HG02588 (cell line): ENCODE measurements at regions not wholly inside any gene's neighbourhood (a gene's known extent, or its start where the extent isn't known, plus 50 kb on each side); places are given as distances from the start of the nearest gene placed in this dataset.

Experiments
- ATAC-seq: cut with Tn5 transposase; IDR thresholded peaks from one replicate; pipeline ENCODE4 v1.9.1; 2021; ENCODE audit warnings: mild to moderate bottlenecking, moderate library complexity; ENCODE audit not compliant: unreplicated experiment

GRCh38 chr2:16117791-16118610, 177.7 kb downstream of the MYCN start:
- no peak for ATAC-seq

- ATAC-seq: no peak
These were observed 176.8 kb downstream of the MYCN start for GRCh38 chr2:16117021-16117700.

GRCh38 chr2:16115881-16116830, 175.8 kb downstream of the MYCN start:
- no peak for ATAC-seq

GRCh38 chr2:16115291-16115690, 174.9 kb downstream of the MYCN start:
- no peak for ATAC-seq

GRCh38 chr2:16114836-16115235, 174.5 kb downstream of the MYCN start:
- ATAC-seq: no peak

- ATAC-seq: no peak
These were observed 173.7 kb downstream of the MYCN start for GRCh38 chr2:16114070-16114469.

- no peak for ATAC-seq
These were observed 173.2 kb downstream of the MYCN start for GRCh38 chr2:16113568-16113967.

- ATAC-seq: no peak
These were observed 172.7 kb downstream of the MYCN start for GRCh38 chr2:16112972-16113560.

GRCh38 chr2:16112251-16112971, 172.1 kb downstream of the MYCN start:
- ATAC-seq: no peak

- ATAC-seq: no peak
These were observed 171.5 kb downstream of the MYCN start for GRCh38 chr2:16111838-16112210.

GRCh38 chr2:16109821-16110310, 169.5 kb downstream of the MYCN start:
- ATAC-seq: no peak

GRCh38 chr2:16109368-16109820, 169.0 kb downstream of the MYCN start:
- ATAC-seq: no peak

- no peak for ATAC-seq
These were observed 166.9 kb downstream of the MYCN start for GRCh38 chr2:16107246-16107645.

GRCh38 chr2:16106619-16107018, 166.3 kb downstream of the MYCN start:
- no peak for ATAC-seq

GRCh38 chr2:16105669-16106281, 165.4 kb downstream of the MYCN start:
- no peak for ATAC-seq

GRCh38 chr2:16104949-16105668, 164.8 kb downstream of the MYCN start:
- no peak for ATAC-seq

GRCh38 chr2:16104315-16104948, 164.1 kb downstream of the MYCN start:
- ATAC-seq: no peak

- no peak for ATAC-seq
These were observed 163.4 kb downstream of the MYCN start for GRCh38 chr2:16103614-16104314.
